HG03432 (cell line): ENCODE measurements at regions not wholly inside any gene's neighbourhood (a gene's known extent, or its start where the extent isn't known, plus 50 kb on each side); places are given as distances from the start of the nearest gene placed in this dataset.
A peak's percentile ranks its signal among the peaks of the same experiment; 100 is the strongest.
"Not testable (repeated sequence)": the region's sequence is repeated elsewhere in the genome, so short reads cannot be mapped to it uniquely, and the experiment has no call there.

Experiments
- ATAC-seq: cut with Tn5 transposase; IDR thresholded peaks from one replicate; pipeline ENCODE4 v1.9.1; 2021; ENCODE audit warnings: mild to moderate bottlenecking, moderate library complexity; ENCODE audit not compliant: unreplicated experiment

- ATAC-seq, result not testable (repeated sequence)
Observed at GRCh38 chr2:110291909-110292579, 79.7 kb upstream of the MTLN start.

GRCh38 chr2:110287817-110288216, 75.5 kb upstream of the MTLN start:
- not testable (repeated sequence) for ATAC-seq

GRCh38 chr2:110287253-110287652, 74.9 kb upstream of the MTLN start:
- not testable (repeated sequence) for ATAC-seq

GRCh38 chr2:110285002-110285401, 72.7 kb upstream of the MTLN start:
- ATAC-seq, result not testable (repeated sequence)

GRCh38 chr2:110280804-110281203, 68.5 kb upstream of the MTLN start:
- ATAC-seq, result not testable (repeated sequence)

- ATAC-seq, result not testable (repeated sequence)
Observed at GRCh38 chr2:110277054-110277453, 64.7 kb upstream of the MTLN start.

GRCh38 chr2:110276092-110276491, 63.7 kb upstream of the MTLN start:
- not testable (repeated sequence) for ATAC-seq

GRCh38 chr2:110269674-110270073, 57.3 kb upstream of the MTLN start:
- not testable (repeated sequence) for ATAC-seq

- peak; percentile 61 for ATAC-seq
Observed at GRCh38 chr2:110267828-110268407, 55.6 kb upstream of the MTLN start.

GRCh38 chr2:110264804-110265203, 52.5 kb upstream of the MTLN start:
- not testable (repeated sequence) for ATAC-seq

- not testable (repeated sequence) for ATAC-seq
Observed at GRCh38 chr2:110264076-110264681, 51.8 kb upstream of the MTLN start.

GRCh38 chr2:110263462-110263861, 51.1 kb upstream of the MTLN start:
- not testable (repeated sequence) for ATAC-seq
